ENCODE measurements at regions not wholly inside any gene's neighbourhood (a gene's known extent, or its start where the extent isn't known, plus 50 kb on each side); places are given as distances from the start of the nearest gene placed in this dataset.

- TF ChIP-seq POLR2A (IDR thresholded peaks at IDR 0.05; ENCODE audit: low read length), result no peak
- no peak for TF ChIP-seq GATA1 (IDR thresholded peaks at IDR 0.05; ENCODE audit: low read depth, low read length)
Measured at GRCh38 chr11:80562523-80563125, 1121.8 kb upstream of the TENM4 start.
